HEK293 (cell line): ENCODE measurements at regions not wholly inside any gene's neighbourhood (a gene's known extent, or its start where the extent isn't known, plus 50 kb on each side); places are given as distances from the start of the nearest gene placed in this dataset.

ENCODE experiments used
- REST ChIP-seq: fragments of 450-650 bp; formaldehyde crosslinking; IDR thresholded peaks from 2 replicates; pipeline ENCODE4 v1.5.1; 2016; ENCODE audit warnings: missing biosample characterization, missing genetic modification characterization
- SP2 ChIP-seq: fragments of 450-650 bp; formaldehyde crosslinking; IDR thresholded peaks from 2 replicates; pipeline ENCODE4 v1.5.1; 2016; ENCODE audit warnings: missing biosample characterization, missing genetic modification characterization
- TF ChIP-seq, protein P1 (sequence below): fragments of 450-650 bp; formaldehyde crosslinking; IDR thresholded peaks from 2 replicates; pipeline ENCODE4 v1.5.1; 2016; ENCODE audit warnings: missing biosample characterization, missing genetic modification characterization, low read depth
- TF ChIP-seq, protein P2 (sequence below): fragments of 450-650 bp; formaldehyde crosslinking; IDR thresholded peaks from 2 replicates; pipeline ENCODE4 v1.5.1; 2016; ENCODE audit warnings: missing biosample characterization, missing genetic modification characterization

- TF ChIP-seq SP2 (tag by site-specific recombination) (no peak), REST (tag by site-specific recombination) (no peak)
- TF ChIP-seq, protein P1, sequence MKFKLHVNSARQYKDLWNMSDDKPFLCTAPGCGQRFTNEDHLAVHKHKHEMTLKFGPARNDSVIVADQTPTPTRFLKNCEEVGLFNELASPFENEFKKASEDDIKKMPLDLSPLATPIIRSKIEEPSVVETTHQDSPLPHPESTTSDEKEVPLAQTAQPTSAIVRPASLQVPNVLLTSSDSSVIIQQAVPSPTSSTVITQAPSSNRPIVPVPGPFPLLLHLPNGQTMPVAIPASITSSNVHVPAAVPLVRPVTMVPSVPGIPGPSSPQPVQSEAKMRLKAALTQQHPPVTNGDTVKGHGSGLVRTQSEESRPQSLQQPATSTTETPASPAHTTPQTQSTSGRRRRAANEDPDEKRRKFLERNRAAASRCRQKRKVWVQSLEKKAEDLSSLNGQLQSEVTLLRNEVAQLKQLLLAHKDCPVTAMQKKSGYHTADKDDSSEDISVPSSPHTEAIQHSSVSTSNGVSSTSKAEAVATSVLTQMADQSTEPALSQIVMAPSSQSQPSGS: no peak
- TF ChIP-seq, protein P2, sequence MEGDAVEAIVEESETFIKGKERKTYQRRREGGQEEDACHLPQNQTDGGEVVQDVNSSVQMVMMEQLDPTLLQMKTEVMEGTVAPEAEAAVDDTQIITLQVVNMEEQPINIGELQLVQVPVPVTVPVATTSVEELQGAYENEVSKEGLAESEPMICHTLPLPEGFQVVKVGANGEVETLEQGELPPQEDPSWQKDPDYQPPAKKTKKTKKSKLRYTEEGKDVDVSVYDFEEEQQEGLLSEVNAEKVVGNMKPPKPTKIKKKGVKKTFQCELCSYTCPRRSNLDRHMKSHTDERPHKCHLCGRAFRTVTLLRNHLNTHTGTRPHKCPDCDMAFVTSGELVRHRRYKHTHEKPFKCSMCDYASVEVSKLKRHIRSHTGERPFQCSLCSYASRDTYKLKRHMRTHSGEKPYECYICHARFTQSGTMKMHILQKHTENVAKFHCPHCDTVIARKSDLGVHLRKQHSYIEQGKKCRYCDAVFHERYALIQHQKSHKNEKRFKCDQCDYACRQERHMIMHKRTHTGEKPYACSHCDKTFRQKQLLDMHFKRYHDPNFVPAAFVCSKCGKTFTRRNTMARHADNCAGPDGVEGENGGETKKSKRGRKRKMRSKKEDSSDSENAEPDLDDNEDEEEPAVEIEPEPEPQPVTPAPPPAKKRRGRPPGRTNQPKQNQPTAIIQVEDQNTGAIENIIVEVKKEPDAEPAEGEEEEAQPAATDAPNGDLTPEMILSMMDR: no peak
These were observed 68.9 kb upstream of the METRNL start for GRCh38 chr17:83010206-83011200.
